GM23338 (cell line): ENCODE measurements at regions not wholly inside any gene's neighbourhood (a gene's known extent, or its start where the extent isn't known, plus 50 kb on each side); places are given as distances from the start of the nearest gene placed in this dataset.

Experiments
- ATAC-seq: fragments of 200-7000 bp; cut with Tn5 transposase; 3 replicates; pipeline ENCODE4 v1.9.1; 2020
- DNase-seq: peaks from one replicate; pipeline ENCODE4 v3.0.0-alpha.2; 2015; ENCODE audit warnings: low spot score
- H2AFZ ChIP-seq: fragments of 200-600 bp; sonication (generic); 2 replicates; pipeline ENCODE4 v1.8.0; 2016; ENCODE audit warnings: antibody characterized with exemption, mild to moderate bottlenecking, moderate library complexity
- H3F3A ChIP-seq: fragments of 200-600 bp; sonication (generic); replicated peaks from 2 replicates; pipeline ENCODE4 v1.8.0; 2017; ENCODE audit warnings: antibody characterized with exemption, mixed run types, low read depth
- H3K27ac ChIP-seq: fragments of 200-600 bp; sonication (generic); 2 replicates; pipeline ENCODE4 v1.6.1; 2016; ENCODE audit warnings: low read depth
- H3K27me3 ChIP-seq: fragments of 200-600 bp; sonication (generic); 2 replicates; pipeline ENCODE4 v1.8.0; 2016; ENCODE audit warnings: mild to moderate bottlenecking, mixed run types, moderate library complexity; ENCODE audit not compliant: insufficient read depth
- H3K36me3 ChIP-seq: fragments of 200-600 bp; sonication (generic); 2 replicates; pipeline ENCODE4 v1.8.0; 2016; ENCODE audit warnings: mild to moderate bottlenecking; ENCODE audit not compliant: insufficient read depth
- H3K4me1 ChIP-seq: fragments of 200-600 bp; sonication (generic); 2 replicates; pipeline ENCODE4 v1.8.0; 2016; ENCODE audit warnings: mild to moderate bottlenecking, moderate library complexity; ENCODE audit not compliant: insufficient read depth
- H3K4me2 ChIP-seq: fragments of 200-600 bp; sonication (generic); 2 replicates; pipeline ENCODE4 v1.7.1; 2017; ENCODE audit warnings: mixed run types
- H3K4me3 ChIP-seq: fragments of 200-600 bp; sonication (generic); 2 replicates; pipeline ENCODE4 v1.6.1; 2016; ENCODE audit warnings: mixed run types
- H3K79me2 ChIP-seq: fragments of 200-600 bp; sonication (generic); replicated peaks from 2 replicates; pipeline ENCODE4 v1.8.0; 2017; ENCODE audit warnings: mild to moderate bottlenecking; ENCODE audit not compliant: insufficient read depth
- H3K9me2 ChIP-seq: fragments of 200-600 bp; sonication (generic); 2 replicates; pipeline ENCODE4 v1.8.0; 2017; ENCODE audit not compliant: insufficient read depth
- H4K20me1 ChIP-seq: fragments of 200-600 bp; sonication (generic); replicated peaks from 2 replicates; pipeline ENCODE4 v1.8.0; 2017; ENCODE audit warnings: mild to moderate bottlenecking; ENCODE audit not compliant: insufficient read depth
- H3K27ac Mint-ChIP-seq: 2 replicates; pipeline ENCODE4 v1.8.0; 2020; ENCODE audit warnings: inconsistent platforms, mild to moderate bottlenecking, moderate library complexity, mixed read lengths
- H3K27me3 Mint-ChIP-seq: 3 replicates; pipeline ENCODE4 v1.8.0; 2022; ENCODE audit warnings: low read depth, mild to moderate bottlenecking, moderate library complexity, mixed read lengths, inconsistent platforms; ENCODE audit not compliant: insufficient read depth, poor library complexity
- H3K36me3 Mint-ChIP-seq: 3 replicates; pipeline ENCODE4 v1.8.0; 2021; ENCODE audit warnings: low read depth, mild to moderate bottlenecking, inconsistent platforms, moderate library complexity, mixed read lengths
- H3K4me1 Mint-ChIP-seq: 3 replicates; pipeline ENCODE4 v1.8.0; 2020; ENCODE audit warnings: mild to moderate bottlenecking, inconsistent platforms, mixed read lengths
- H3K4me3 Mint-ChIP-seq: 3 replicates; pipeline ENCODE4 v1.8.0; 2021; ENCODE audit warnings: moderate library complexity, mild to moderate bottlenecking, inconsistent platforms, mixed read lengths
- H3K9me3 Mint-ChIP-seq: 3 replicates; pipeline ENCODE4 v1.8.0; 2020; ENCODE audit warnings: moderate library complexity, mild to moderate bottlenecking, inconsistent platforms, mixed read lengths
- CREB1 ChIP-seq: fragments of 250-450 bp; sonication (Bioruptor Pico); IDR thresholded peaks from 2 replicates; pipeline ENCODE4 v1.5.0; 2020; ENCODE audit warnings: low read depth, mild to moderate bottlenecking, moderate library complexity
- EZH2 ChIP-seq: fragments of 200-600 bp; sonication (generic); IDR thresholded peaks from one replicate; pipeline ENCODE4 v1.8.0; 2017; ENCODE audit warnings: antibody characterized with exemption, mild to moderate bottlenecking, low read depth; ENCODE audit not compliant: unreplicated experiment
- EZH2phosphoT487 ChIP-seq: fragments of 200-600 bp; sonication (generic); IDR thresholded peaks from one replicate; pipeline ENCODE4 v1.8.1; 2018; ENCODE audit warnings: antibody characterized with exemption; ENCODE audit not compliant: unreplicated experiment
- JUNB ChIP-seq: IDR thresholded peaks from one replicate; pipeline ENCODE4 v1.6.1; 2016; ENCODE audit warnings: antibody characterized with exemption; ENCODE audit not compliant: unreplicated experiment
- NANOG ChIP-seq: IDR thresholded peaks from 2 replicates; pipeline ENCODE4 v1.6.1; 2016; ENCODE audit warnings: antibody characterized with exemption, borderline replicate concordance
- POLR2AphosphoS5 ChIP-seq: IDR thresholded peaks from 2 replicates; pipeline ENCODE4 v1.6.1; 2016; ENCODE audit warnings: antibody characterized with exemption, low read depth
- STAT1 ChIP-seq: IDR thresholded peaks from one replicate; pipeline ENCODE4 v1.6.1; 2016; ENCODE audit warnings: antibody characterized with exemption; ENCODE audit not compliant: unreplicated experiment
- ZNF114 ChIP-seq: fragments of 250-450 bp; sonication (Bioruptor Pico); IDR thresholded peaks from 2 replicates; pipeline ENCODE4 v1.5.0; 2020; ENCODE audit warnings: mild to moderate bottlenecking, moderate library complexity
- ZNF331 ChIP-seq: fragments of 250-450 bp; sonication (Bioruptor Pico); IDR thresholded peaks from 2 replicates; pipeline ENCODE4 v1.5.0; 2020; ENCODE audit warnings: low read depth, mild to moderate bottlenecking, moderate library complexity
- ZNF462 ChIP-seq: fragments of 250-450 bp; sonication (Bioruptor Pico); IDR thresholded peaks from 2 replicates; pipeline ENCODE4 v1.5.0; 2020; ENCODE audit warnings: mild to moderate bottlenecking, moderate library complexity
- TF ChIP-seq, protein P1 (sequence below): IDR thresholded peaks from one replicate; pipeline ENCODE4 v1.6.1; 2018; ENCODE audit warnings: antibody characterized with exemption; ENCODE audit not compliant: unreplicated experiment
- TF ChIP-seq, protein P2 (sequence below), 2 experiments: fragments of 200-600 bp in 1 of 2; sonication (generic) in 1 of 2; conservative IDR thresholded peaks; 2 replicates each; pipeline versions ENCODE4 v1.5.1 to v1.6.1; 2016 to 2017; ENCODE audit warnings: antibody characterized with exemption in 2 of 2, low read depth in 2 of 2, mild to moderate bottlenecking in 2 of 2, moderate library complexity in 1 of 2
- TF ChIP-seq, protein P3 (sequence below): IDR thresholded peaks from 2 replicates; pipeline ENCODE4 v1.6.1; 2016; ENCODE audit warnings: antibody characterized with exemption

- ATAC-seq (no peak), DNase-seq (no peak)
- Histone ChIP-seq H2AFZ (no peak overlapping the region), H3K4me1 (no peaks in the 10 kb centered on the region), H4K20me1 (no peaks in the 10 kb centered on the region), H3K27me3 (no peaks in the 10 kb centered on the region), H3K9me2 (0 out of 2 replicates have a peak, but pooled peaks cover 4% of the 10 kb centered on the region), H3K27ac (no peak overlapping the region), H3F3A (no peaks in the 10 kb centered on the region), H3K36me3 (no peaks in the 10 kb centered on the region), H3K4me3 (no peak overlapping the region), H3K79me2 (no peaks in the 10 kb centered on the region), H3K4me2 (no peak overlapping the region)
- no peaks in the 10 kb centered on the region for H3K27me3 Mint-ChIP-seq
- H3K4me3 Mint-ChIP-seq: no peak overlapping the region
- H3K9me3 Mint-ChIP-seq: peaks cover 10% of the 10 kb centered on the region; the same call in 1 of the 3 replicates
- H3K27ac Mint-ChIP-seq: no peak overlapping the region
- no peak for TF ChIP-seq NANOG
- no peak for TF ChIP-seq ZNF462 (CRISPR knock-in tag)
- no peak for TF ChIP-seq ZNF114 (CRISPR knock-in tag)
- no peak for TF ChIP-seq CREB1 (CRISPR knock-in tag)
- TF ChIP-seq EZH2phosphoT487: no peak
- no peak for TF ChIP-seq EZH2
- no peak for TF ChIP-seq JUNB
- TF ChIP-seq STAT1: no peak
- TF ChIP-seq, protein P1, sequence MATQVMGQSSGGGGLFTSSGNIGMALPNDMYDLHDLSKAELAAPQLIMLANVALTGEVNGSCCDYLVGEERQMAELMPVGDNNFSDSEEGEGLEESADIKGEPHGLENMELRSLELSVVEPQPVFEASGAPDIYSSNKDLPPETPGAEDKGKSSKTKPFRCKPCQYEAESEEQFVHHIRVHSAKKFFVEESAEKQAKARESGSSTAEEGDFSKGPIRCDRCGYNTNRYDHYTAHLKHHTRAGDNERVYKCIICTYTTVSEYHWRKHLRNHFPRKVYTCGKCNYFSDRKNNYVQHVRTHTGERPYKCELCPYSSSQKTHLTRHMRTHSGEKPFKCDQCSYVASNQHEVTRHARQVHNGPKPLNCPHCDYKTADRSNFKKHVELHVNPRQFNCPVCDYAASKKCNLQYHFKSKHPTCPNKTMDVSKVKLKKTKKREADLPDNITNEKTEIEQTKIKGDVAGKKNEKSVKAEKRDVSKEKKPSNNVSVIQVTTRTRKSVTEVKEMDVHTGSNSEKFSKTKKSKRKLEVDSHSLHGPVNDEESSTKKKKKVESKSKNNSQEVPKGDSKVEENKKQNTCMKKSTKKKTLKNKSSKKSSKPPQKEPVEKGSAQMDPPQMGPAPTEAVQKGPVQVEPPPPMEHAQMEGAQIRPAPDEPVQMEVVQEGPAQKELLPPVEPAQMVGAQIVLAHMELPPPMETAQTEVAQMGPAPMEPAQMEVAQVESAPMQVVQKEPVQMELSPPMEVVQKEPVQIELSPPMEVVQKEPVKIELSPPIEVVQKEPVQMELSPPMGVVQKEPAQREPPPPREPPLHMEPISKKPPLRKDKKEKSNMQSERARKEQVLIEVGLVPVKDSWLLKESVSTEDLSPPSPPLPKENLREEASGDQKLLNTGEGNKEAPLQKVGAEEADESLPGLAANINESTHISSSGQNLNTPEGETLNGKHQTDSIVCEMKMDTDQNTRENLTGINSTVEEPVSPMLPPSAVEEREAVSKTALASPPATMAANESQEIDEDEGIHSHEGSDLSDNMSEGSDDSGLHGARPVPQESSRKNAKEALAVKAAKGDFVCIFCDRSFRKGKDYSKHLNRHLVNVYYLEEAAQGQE: no peak
- TF ChIP-seq, protein P2, sequence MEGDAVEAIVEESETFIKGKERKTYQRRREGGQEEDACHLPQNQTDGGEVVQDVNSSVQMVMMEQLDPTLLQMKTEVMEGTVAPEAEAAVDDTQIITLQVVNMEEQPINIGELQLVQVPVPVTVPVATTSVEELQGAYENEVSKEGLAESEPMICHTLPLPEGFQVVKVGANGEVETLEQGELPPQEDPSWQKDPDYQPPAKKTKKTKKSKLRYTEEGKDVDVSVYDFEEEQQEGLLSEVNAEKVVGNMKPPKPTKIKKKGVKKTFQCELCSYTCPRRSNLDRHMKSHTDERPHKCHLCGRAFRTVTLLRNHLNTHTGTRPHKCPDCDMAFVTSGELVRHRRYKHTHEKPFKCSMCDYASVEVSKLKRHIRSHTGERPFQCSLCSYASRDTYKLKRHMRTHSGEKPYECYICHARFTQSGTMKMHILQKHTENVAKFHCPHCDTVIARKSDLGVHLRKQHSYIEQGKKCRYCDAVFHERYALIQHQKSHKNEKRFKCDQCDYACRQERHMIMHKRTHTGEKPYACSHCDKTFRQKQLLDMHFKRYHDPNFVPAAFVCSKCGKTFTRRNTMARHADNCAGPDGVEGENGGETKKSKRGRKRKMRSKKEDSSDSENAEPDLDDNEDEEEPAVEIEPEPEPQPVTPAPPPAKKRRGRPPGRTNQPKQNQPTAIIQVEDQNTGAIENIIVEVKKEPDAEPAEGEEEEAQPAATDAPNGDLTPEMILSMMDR (conservative IDR thresholded peaks at IDR 0.05; ENCODE audit: low read depth in 2 of 2): no peak
- no peak for TF ChIP-seq ZNF331
- TF ChIP-seq POLR2AphosphoS5: no peak
- TF ChIP-seq, protein P3, sequence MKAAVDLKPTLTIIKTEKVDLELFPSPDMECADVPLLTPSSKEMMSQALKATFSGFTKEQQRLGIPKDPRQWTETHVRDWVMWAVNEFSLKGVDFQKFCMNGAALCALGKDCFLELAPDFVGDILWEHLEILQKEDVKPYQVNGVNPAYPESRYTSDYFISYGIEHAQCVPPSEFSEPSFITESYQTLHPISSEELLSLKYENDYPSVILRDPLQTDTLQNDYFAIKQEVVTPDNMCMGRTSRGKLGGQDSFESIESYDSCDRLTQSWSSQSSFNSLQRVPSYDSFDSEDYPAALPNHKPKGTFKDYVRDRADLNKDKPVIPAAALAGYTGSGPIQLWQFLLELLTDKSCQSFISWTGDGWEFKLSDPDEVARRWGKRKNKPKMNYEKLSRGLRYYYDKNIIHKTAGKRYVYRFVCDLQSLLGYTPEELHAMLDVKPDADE: no peak
- H3K4me1 Mint-ChIP-seq: no peaks in the 10 kb centered on the region
- H3K36me3 Mint-ChIP-seq: no peaks in the 10 kb centered on the region; the same call in 2 of the 3 replicates
Measured at GRCh38 chr18:52130624-52131301, 209.2 kb upstream of the DCC start.
